HEK293 (cell line): ENCODE measurements at regions not wholly inside any gene's neighbourhood (a gene's known extent, or its start where the extent isn't known, plus 50 kb on each side); places are given as distances from the start of the nearest gene placed in this dataset.

ENCODE experiments used
- CTCF ChIA-PET: fragments of 350-600 bp; formaldehyde crosslinking; extraction: SDS; loops from one replicate; lab custom pipeline; 2021; ENCODE audit warnings: antibody characterized with exemption; lab: Yijun Ruan, JAX
- POLR2A ChIA-PET: fragments of 300-600 bp; formaldehyde crosslinking; extraction: SDS; loops from one replicate; lab custom pipeline; 2020; ENCODE audit warnings: antibody characterized with exemption, inconsistent platforms; lab: Yijun Ruan, JAX
- H3K27ac ChIP-seq: fragments of 200-500 bp; sonication (Bioruptor generic); 2 replicates; pipeline ENCODE4 v1.5.1; 2014; ENCODE audit warnings: low read depth, low read length, control low read depth, inconsistent platforms; ENCODE audit errors: extremely low read depth
- H3K36me3 ChIP-seq, 2 experiments: fragments of 200-500 bp in 1 of 2; sonication (Bioruptor generic) in 1 of 2; 1 replicate in 1 of 2; 2 replicates in 1 of 2; pipeline ENCODE4 v1.5.1; 2014 to 2017; ENCODE audit warnings: inconsistent platforms in 2 of 2, low read length in 2 of 2; ENCODE audit not compliant: control insufficient read depth in 2 of 2, insufficient read depth in 1 of 2
- H3K4me1 ChIP-seq: fragments of 200-500 bp; sonication (Bioruptor generic); 2 replicates; pipeline ENCODE4 v1.5.1; 2014; ENCODE audit warnings: mild to moderate bottlenecking, low read length, inconsistent platforms; ENCODE audit not compliant: control insufficient read depth, insufficient read depth
- H3K4me3 ChIP-seq: 2 replicates; pipeline ENCODE4 v1.5.1; 2011; ENCODE audit warnings: low read depth, mild to moderate bottlenecking, control low read depth, low read length, moderate library complexity
- H3K9me3 ChIP-seq: fragments of 200-500 bp; sonication (Bioruptor generic); 2 replicates; pipeline ENCODE4 v1.5.1; 2014; ENCODE audit warnings: low read depth, low read length, inconsistent platforms; ENCODE audit not compliant: control insufficient read depth, insufficient read depth
- KLF1 ChIP-seq: fragments of 450-650 bp; formaldehyde crosslinking; IDR thresholded peaks from 2 replicates; pipeline ENCODE4 v1.5.1; 2016; ENCODE audit warnings: missing biosample characterization, missing genetic modification characterization
- KLF16 ChIP-seq: fragments of 450-650 bp; formaldehyde crosslinking; IDR thresholded peaks from 2 replicates; pipeline ENCODE4 v1.5.1; 2017; ENCODE audit warnings: missing biosample characterization, missing genetic modification characterization
- YY2 ChIP-seq: fragments of 450-650 bp; formaldehyde crosslinking; IDR thresholded peaks from 2 replicates; pipeline ENCODE4 v1.5.1; 2016; ENCODE audit warnings: missing biosample characterization, missing genetic modification characterization
- ZNF10 ChIP-seq: fragments of 450-650 bp; formaldehyde crosslinking; IDR thresholded peaks from 2 replicates; pipeline ENCODE4 v1.5.1; 2017; ENCODE audit warnings: missing biosample characterization, missing genetic modification characterization
- ZNF138 ChIP-seq: fragments of 450-650 bp; formaldehyde crosslinking; IDR thresholded peaks from 2 replicates; pipeline ENCODE4 v1.5.1; 2016; ENCODE audit warnings: missing biosample characterization, missing genetic modification characterization, borderline replicate concordance
- ZNF16 ChIP-seq: fragments of 450-650 bp; formaldehyde crosslinking; IDR thresholded peaks from 2 replicates; pipeline ENCODE4 v1.5.1; 2016; ENCODE audit warnings: low read depth, missing biosample characterization, missing genetic modification characterization
- ZNF2 ChIP-seq: fragments of 450-650 bp; formaldehyde crosslinking; IDR thresholded peaks from 2 replicates; pipeline ENCODE4 v1.5.1; 2016; ENCODE audit warnings: missing biosample characterization, missing genetic modification characterization
- ZNF248 ChIP-seq: fragments of 450-650 bp; formaldehyde crosslinking; IDR thresholded peaks from 2 replicates; pipeline ENCODE4 v1.5.1; 2017; ENCODE audit warnings: missing biosample characterization, missing genetic modification characterization
- ZNF341 ChIP-seq: fragments of 450-650 bp; formaldehyde crosslinking; IDR thresholded peaks from 2 replicates; pipeline ENCODE4; 2016; ENCODE audit warnings: low read depth, missing biosample characterization, missing genetic modification characterization
- ZNF423 ChIP-seq: fragments of 450-650 bp; formaldehyde crosslinking; IDR thresholded peaks from 2 replicates; pipeline ENCODE4 v1.5.1; 2016; ENCODE audit warnings: missing biosample characterization, missing genetic modification characterization
- ZNF626 ChIP-seq: fragments of 450-650 bp; sonication (Bioruptor Pico); formaldehyde crosslinking; IDR thresholded peaks from 2 replicates; pipeline ENCODE4 v1.5.1; 2018; ENCODE audit warnings: missing biosample characterization, missing genetic modification characterization, inconsistent platforms
- TF ChIP-seq, protein P1 (sequence below): sonication (generic); formaldehyde crosslinking; IDR thresholded peaks from 2 replicates; pipeline ENCODE4 v1.8.1; 2022; ENCODE audit warnings: mild to moderate bottlenecking, moderate library complexity, missing genetic modification reagents
- TF ChIP-seq, protein P2 (sequence below): fragments of 450-650 bp; formaldehyde crosslinking; IDR thresholded peaks from 2 replicates; pipeline ENCODE4 v1.5.1; 2016; ENCODE audit warnings: missing biosample characterization, missing genetic modification characterization
- TF ChIP-seq, protein P3 (sequence below): fragments of 450-650 bp; formaldehyde crosslinking; IDR thresholded peaks from 2 replicates; pipeline ENCODE4 v1.5.1; 2017; ENCODE audit warnings: missing biosample characterization, missing genetic modification characterization
- TF ChIP-seq, protein P4 (sequence below): fragments of 450-650 bp; formaldehyde crosslinking; IDR thresholded peaks from 2 replicates; pipeline ENCODE4 v1.5.1; 2016; ENCODE audit warnings: missing biosample characterization, missing genetic modification characterization

DNA sequence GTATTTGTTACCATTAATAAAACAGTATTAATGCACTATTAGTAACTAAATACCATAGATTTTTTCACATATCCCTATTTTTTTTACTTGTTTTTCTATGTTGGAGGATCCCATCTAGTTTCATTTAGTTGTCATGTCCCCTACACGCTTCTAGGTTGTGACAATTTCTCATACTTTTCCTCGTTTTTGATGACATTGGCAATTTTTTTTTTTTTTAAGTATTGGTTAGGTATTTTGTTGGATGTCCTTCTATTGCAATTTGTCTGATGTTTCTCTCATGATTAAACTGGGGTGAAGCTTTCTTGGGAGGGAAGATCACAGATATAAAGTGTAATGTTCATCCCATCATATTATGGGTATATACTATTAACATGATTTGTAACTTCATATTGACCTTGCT, 409.1 kb upstream of the CNTN6 start:
- TF ChIP-seq ZNF423 (tag by site-specific recombination), result no peak
- TF ChIP-seq KLF1 (tag by site-specific recombination), result no peak
- Histone ChIP-seq H3K9me3 (no peaks in the 10 kb centered on the region), H3K36me3 (no peaks in the 10 kb centered on the region), H3K27ac (no peak overlapping the region), H3K4me1 (no peaks in the 10 kb centered on the region), H3K4me3 (no peak overlapping the region)
- ChIA-PET POLR2A (no interaction called here), CTCF (no interaction called here)

DNA sequence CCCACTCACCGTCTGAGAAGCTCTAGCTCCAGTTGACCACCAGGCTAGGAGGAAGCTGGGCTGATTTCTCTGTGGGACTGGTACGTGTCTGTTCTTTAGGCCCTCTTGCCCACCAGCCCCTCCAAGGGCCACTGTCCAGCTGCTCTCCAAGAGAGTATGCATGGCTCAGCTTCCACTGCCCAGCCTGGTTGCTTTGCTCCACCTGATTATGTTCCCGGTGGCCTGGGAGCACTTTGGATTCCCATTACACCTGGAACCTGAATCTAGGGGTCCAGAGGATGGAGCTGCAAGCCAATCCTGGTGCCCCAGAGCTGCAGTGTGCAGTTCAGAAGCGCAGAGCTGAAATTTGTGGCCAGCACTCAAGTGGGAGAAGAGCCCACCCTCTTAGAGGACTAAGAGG, 402.1 kb upstream of the CNTN6 start:
- no peaks in the 10 kb centered on the region for H3K4me1 ChIP-seq
- TF ChIP-seq ZNF248, result no peak
- TF ChIP-seq ZNF2 (tag by site-specific recombination), result no peak
- TF ChIP-seq, protein P1, sequence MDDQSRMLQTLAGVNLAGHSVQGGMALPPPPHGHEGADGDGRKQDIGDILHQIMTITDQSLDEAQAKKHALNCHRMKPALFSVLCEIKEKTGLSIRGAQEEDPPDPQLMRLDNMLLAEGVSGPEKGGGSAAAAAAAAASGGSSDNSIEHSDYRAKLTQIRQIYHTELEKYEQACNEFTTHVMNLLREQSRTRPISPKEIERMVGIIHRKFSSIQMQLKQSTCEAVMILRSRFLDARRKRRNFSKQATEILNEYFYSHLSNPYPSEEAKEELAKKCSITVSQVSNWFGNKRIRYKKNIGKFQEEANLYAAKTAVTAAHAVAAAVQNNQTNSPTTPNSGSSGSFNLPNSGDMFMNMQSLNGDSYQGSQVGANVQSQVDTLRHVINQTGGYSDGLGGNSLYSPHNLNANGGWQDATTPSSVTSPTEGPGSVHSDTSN (CRISPR knock-in tag), result no peak
- TF ChIP-seq, all 188 proteins: peak for 0

DNA sequence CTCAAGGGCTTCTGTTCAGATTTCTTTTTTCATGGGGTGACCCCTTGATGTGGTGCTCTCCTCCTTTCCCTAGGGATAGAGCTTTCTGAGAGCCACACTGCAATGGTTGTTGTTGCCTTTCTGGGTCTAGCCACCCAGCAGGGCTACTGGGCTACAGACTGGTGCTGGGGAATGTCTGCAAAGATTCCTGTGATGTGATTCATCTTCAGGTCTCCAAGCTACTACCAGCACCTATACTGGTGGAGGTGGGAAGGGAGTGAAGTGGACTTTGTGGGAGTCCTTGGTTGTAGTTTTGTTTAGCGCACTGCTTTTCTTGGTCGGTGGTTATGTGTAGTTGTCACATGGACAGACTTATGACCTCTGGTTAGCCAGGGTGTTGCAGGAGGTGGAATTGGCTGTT, 392.3 kb upstream of the CNTN6 start:
- CTCF ChIA-PET, result no interaction called here
- Histone ChIP-seq H3K27ac (no peak overlapping the region), H3K36me3 (no peaks in the 10 kb centered on the region), H3K4me3 (no peak overlapping the region), H3K9me3 (no peaks in the 10 kb centered on the region), H3K4me1 (no peaks in the 10 kb centered on the region)
- TF ChIP-seq ZNF341 (tag by site-specific recombination), result no peak
- POLR2A ChIA-PET, result no interaction called here

More for the DNA sequence above, 402.1 kb upstream of the CNTN6 start:
- CTCF ChIA-PET, result no interaction called here
- Histone ChIP-seq H3K4me3 (no peak overlapping the region), H3K9me3 (no peaks in the 10 kb centered on the region), H3K36me3 (no peaks in the 10 kb centered on the region), H3K27ac (no peak overlapping the region)
- POLR2A ChIA-PET, result no interaction called here

DNA sequence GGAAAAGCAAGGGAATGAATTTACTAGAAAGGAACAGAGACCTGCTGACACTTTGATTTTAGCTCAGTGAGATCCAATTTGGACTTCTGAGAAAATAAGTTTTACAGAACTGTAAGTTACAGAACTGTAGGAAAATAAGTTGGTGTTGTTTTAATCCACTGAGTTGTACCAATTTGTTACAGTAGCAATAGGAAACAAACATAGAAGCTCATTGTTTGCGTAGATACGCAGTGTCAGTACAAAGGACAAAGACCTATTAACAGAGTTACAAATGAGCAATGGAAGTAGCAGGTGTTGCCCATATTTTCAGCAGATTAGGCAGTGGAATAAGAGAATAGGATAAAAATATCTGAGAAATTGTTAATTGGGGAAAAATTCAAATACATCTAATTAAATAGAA, 385.8 kb upstream of the CNTN6 start:
- ChIA-PET POLR2A (no interaction called here), CTCF (no interaction called here)
- TF ChIP-seq YY2 (tag by site-specific recombination) (no peak), ZNF10 (tag by site-specific recombination) (no peak), ZNF138 (no peak), ZNF626 (tag by site-specific recombination) (no peak), KLF1 (tag by site-specific recombination) (no peak), ZNF16 (tag by site-specific recombination) (no peak), KLF16 (tag by site-specific recombination) (no peak)
- TF ChIP-seq, protein P2, sequence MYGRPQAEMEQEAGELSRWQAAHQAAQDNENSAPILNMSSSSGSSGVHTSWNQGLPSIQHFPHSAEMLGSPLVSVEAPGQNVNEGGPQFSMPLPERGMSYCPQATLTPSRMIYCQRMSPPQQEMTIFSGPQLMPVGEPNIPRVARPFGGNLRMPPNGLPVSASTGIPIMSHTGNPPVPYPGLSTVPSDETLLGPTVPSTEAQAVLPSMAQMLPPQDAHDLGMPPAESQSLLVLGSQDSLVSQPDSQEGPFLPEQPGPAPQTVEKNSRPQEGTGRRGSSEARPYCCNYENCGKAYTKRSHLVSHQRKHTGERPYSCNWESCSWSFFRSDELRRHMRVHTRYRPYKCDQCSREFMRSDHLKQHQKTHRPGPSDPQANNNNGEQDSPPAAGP (tag by site-specific recombination), result no peak
- TF ChIP-seq, protein P3, sequence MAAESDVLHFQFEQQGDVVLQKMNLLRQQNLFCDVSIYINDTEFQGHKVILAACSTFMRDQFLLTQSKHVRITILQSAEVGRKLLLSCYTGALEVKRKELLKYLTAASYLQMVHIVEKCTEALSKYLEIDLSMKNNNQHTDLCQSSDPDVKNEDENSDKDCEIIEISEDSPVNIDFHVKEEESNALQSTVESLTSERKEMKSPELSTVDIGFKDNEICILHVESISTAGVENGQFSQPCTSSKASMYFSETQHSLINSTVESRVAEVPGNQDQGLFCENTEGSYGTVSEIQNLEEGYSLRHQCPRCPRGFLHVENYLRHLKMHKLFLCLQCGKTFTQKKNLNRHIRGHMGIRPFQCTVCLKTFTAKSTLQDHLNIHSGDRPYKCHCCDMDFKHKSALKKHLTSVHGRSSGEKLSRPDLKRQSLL (tag by site-specific recombination), result no peak
- TF ChIP-seq, protein P4, sequence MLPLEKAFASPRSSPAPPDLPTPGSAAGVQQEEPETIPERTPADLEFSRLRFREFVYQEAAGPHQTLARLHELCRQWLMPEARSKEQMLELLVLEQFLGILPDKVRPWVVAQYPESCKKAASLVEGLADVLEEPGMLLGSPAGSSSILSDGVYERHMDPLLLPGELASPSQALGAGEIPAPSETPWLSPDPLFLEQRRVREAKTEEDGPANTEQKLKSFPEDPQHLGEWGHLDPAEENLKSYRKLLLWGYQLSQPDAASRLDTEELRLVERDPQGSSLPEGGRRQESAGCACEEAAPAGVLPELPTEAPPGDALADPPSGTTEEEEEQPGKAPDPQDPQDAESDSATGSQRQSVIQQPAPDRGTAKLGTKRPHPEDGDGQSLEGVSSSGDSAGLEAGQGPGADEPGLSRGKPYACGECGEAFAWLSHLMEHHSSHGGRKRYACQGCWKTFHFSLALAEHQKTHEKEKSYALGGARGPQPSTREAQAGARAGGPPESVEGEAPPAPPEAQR (tag by site-specific recombination), result no peak
- no peak overlapping the region for H3K27ac ChIP-seq
- no peak overlapping the region for H3K4me3 ChIP-seq
- H3K4me1 ChIP-seq, result no peaks in the 10 kb centered on the region
- no peaks in the 10 kb centered on the region for H3K9me3 ChIP-seq
- no peaks in the 10 kb centered on the region for H3K36me3 ChIP-seq
